H9 (cell line): ENCODE measurements at regions not wholly inside any gene's neighbourhood (a gene's known extent, or its start where the extent isn't known, plus 50 kb on each side); places are given as distances from the start of the nearest gene placed in this dataset.

Experiments used
- DNase-seq: peaks from one replicate; pipeline ENCODE4 v3.0.0-alpha.2; 2017
- H2AFZ ChIP-seq: one replicate; pipeline ENCODE4 v1.6.1; 2013; ENCODE audit warnings: mild to moderate bottlenecking, low read length, control low read depth, moderate library complexity
- H2AK5ac ChIP-seq: 2 replicates; pipeline ENCODE4 v1.6.1; 2013; ENCODE audit warnings: low read length, control low read depth, mixed read lengths; ENCODE audit not compliant: insufficient read length
- H2BK120ac ChIP-seq: one replicate; pipeline ENCODE4 v1.6.1; 2013; ENCODE audit warnings: low read depth, mild to moderate bottlenecking, low read length, control low read depth, inconsistent platforms; ENCODE audit not compliant: poor library complexity, severe bottlenecking
- H2BK12ac ChIP-seq: 2 replicates; pipeline ENCODE4 v1.6.1; 2013; ENCODE audit warnings: low read length, control low read depth, mixed read lengths, low read depth; ENCODE audit not compliant: insufficient read length
- H2BK15ac ChIP-seq: 2 replicates; pipeline ENCODE4 v1.6.1; 2013; ENCODE audit warnings: low read depth, low read length, control low read depth
- H2BK20ac ChIP-seq: one replicate; pipeline ENCODE4 v1.6.1; 2013; ENCODE audit warnings: low read depth, mild to moderate bottlenecking, low read length, control low read depth, inconsistent platforms; ENCODE audit not compliant: poor library complexity, severe bottlenecking
- H2BK5ac ChIP-seq: 2 replicates; pipeline ENCODE4 v1.6.1; 2013; ENCODE audit warnings: low read length, control low read depth, mixed read lengths; ENCODE audit not compliant: insufficient read length
- H3K14ac ChIP-seq: 2 replicates; pipeline ENCODE4 v1.6.1; 2013; ENCODE audit warnings: low read length, control low read depth; ENCODE audit not compliant: insufficient read depth
- H3K18ac ChIP-seq: 2 replicates; pipeline ENCODE4 v1.6.1; 2013; ENCODE audit warnings: low read depth, mild to moderate bottlenecking, mixed read lengths, low read length, control low read depth; ENCODE audit not compliant: insufficient read length
- H3K23ac ChIP-seq: 2 replicates; pipeline ENCODE4 v1.6.1; 2013; ENCODE audit warnings: low read length, control low read depth, mixed read lengths, low read depth; ENCODE audit not compliant: insufficient read length
- H3K23me2 ChIP-seq: 2 replicates; pipeline ENCODE4 v1.6.1; 2013; ENCODE audit warnings: low read depth, mild to moderate bottlenecking, mixed read lengths, low read length, control low read depth; ENCODE audit not compliant: insufficient read length, poor library complexity, severe bottlenecking
- H3K27ac ChIP-seq: 2 replicates; pipeline ENCODE4 v1.5.1; 2013; ENCODE audit warnings: low read length, control low read depth, mixed read lengths, low read depth; ENCODE audit not compliant: insufficient read length
- H3K27me3 ChIP-seq: 2 replicates; pipeline ENCODE4 v1.6.1; 2013; ENCODE audit warnings: low read length, control low read depth, inconsistent platforms; ENCODE audit not compliant: insufficient read depth
- H3K4ac ChIP-seq: 2 replicates; pipeline ENCODE4 v1.6.1; 2013; ENCODE audit warnings: low read depth, mild to moderate bottlenecking, control low read depth, inconsistent platforms, low read length, moderate library complexity
- H3K4me1 ChIP-seq: 2 replicates; pipeline ENCODE4 v1.6.1; 2013; ENCODE audit warnings: low read length, control low read depth, inconsistent platforms; ENCODE audit not compliant: insufficient read depth
- H3K4me2 ChIP-seq: 2 replicates; pipeline ENCODE4 v1.6.1; 2013; ENCODE audit warnings: low read length, control low read depth, mixed read lengths; ENCODE audit not compliant: insufficient read length, insufficient read depth
- H3K56ac ChIP-seq: 2 replicates; pipeline ENCODE4 v1.6.1; 2013; ENCODE audit warnings: low read depth, mild to moderate bottlenecking, mixed read lengths, low read length, control low read depth; ENCODE audit not compliant: insufficient read length
- H3K79me1 ChIP-seq: 2 replicates; pipeline ENCODE4 v1.6.1; 2013; ENCODE audit warnings: low read depth, mild to moderate bottlenecking, moderate library complexity, low read length, control low read depth, inconsistent platforms; ENCODE audit not compliant: insufficient read depth, poor library complexity, severe bottlenecking
- H3K79me2 ChIP-seq: 2 replicates; pipeline ENCODE4 v1.6.1; 2013; ENCODE audit warnings: low read length, control low read depth, inconsistent platforms; ENCODE audit not compliant: insufficient read depth
- H3K9ac ChIP-seq: 2 replicates; pipeline ENCODE4 v1.6.1; 2013; ENCODE audit warnings: low read length, control low read depth, mixed read lengths; ENCODE audit not compliant: insufficient read length; ENCODE audit errors: extremely low read depth
- H3K9me3 ChIP-seq: one replicate; pipeline ENCODE4 v1.6.1; 2013; ENCODE audit warnings: low read depth, low read length, inconsistent platforms; ENCODE audit not compliant: control insufficient read depth
- H3T11ph ChIP-seq: one replicate; pipeline ENCODE4 v1.6.1; 2013; ENCODE audit warnings: mild to moderate bottlenecking, low read length, control low read depth, inconsistent platforms
- H4K20me1 ChIP-seq: one replicate; pipeline ENCODE4 v1.6.1; 2013; ENCODE audit not compliant: control insufficient read depth, insufficient read length, insufficient read depth
- H4K5ac ChIP-seq: 2 replicates; pipeline ENCODE4 v1.6.1; 2013; ENCODE audit warnings: low read depth, mild to moderate bottlenecking, mixed read lengths, low read length, control low read depth; ENCODE audit not compliant: insufficient read length
- H4K8ac ChIP-seq: replicated peaks from 2 replicates; pipeline ENCODE4 v1.6.1; 2013; ENCODE audit warnings: low read length, control low read depth, mixed read lengths, low read depth; ENCODE audit not compliant: insufficient read length
- H4K91ac ChIP-seq: 2 replicates; pipeline ENCODE4 v1.6.1; 2013; ENCODE audit warnings: low read depth, mild to moderate bottlenecking, moderate library complexity, mixed read lengths, low read length, control low read depth; ENCODE audit not compliant: insufficient read length
- H3K27ac Mint-ChIP-seq, 3 experiments: 2 replicates in 2 of 3; 3 replicates in 1 of 3; pipeline ENCODE4 v1.8.0; 2020 to 2021; ENCODE audit warnings: mixed read lengths in 3 of 3, mild to moderate bottlenecking in 1 of 3, moderate library complexity in 1 of 3
- H3K27me3 Mint-ChIP-seq: 2 replicates; pipeline ENCODE4 v1.8.0; 2021; ENCODE audit warnings: low read depth, mild to moderate bottlenecking, moderate library complexity, mixed read lengths
- H3K36me3 Mint-ChIP-seq, 3 experiments: 2 replicates in 2 of 3; 3 replicates in 1 of 3; pipeline ENCODE4 v1.8.0; 2020 to 2021; ENCODE audit warnings: low read depth in 3 of 3, mixed read lengths in 3 of 3; ENCODE audit not compliant: insufficient read depth in 1 of 3
- H3K4me1 Mint-ChIP-seq, 2 experiments: 2 replicates each; pipeline ENCODE4 v1.8.0; 2020; ENCODE audit warnings: mixed read lengths in 2 of 2
- H3K4me3 Mint-ChIP-seq, 2 experiments: 2 replicates in 1 of 2; 3 replicates in 1 of 2; pipeline ENCODE4 v1.8.0; 2020 to 2021; ENCODE audit warnings: mild to moderate bottlenecking in 2 of 2, mixed read lengths in 2 of 2, moderate library complexity in 1 of 2
- H3K9me3 Mint-ChIP-seq, 2 experiments: 2 replicates in 1 of 2; 3 replicates in 1 of 2; pipeline ENCODE4 v1.8.0; 2020; ENCODE audit warnings: mild to moderate bottlenecking in 2 of 2, mixed read lengths in 2 of 2, moderate library complexity in 1 of 2
- WGBS: extraction: QIAGEN DNeasy Blood & Tissue Kit; methylation state at CpG from one replicate; pipeline ENCODE4 v1.1.7; 2013; ENCODE audit warnings: missing lambda C conversion rate, low lambda C conversion rate, mixed read lengths; ENCODE audit not compliant: insufficient read length; ENCODE audit errors: extremely low coverage; 5-methylcytosine and 5-hydroxymethylcytosine counted together
- TF ChIP-seq, protein P1 (sequence below): fragments of 200-600 bp; sonication (generic); conservative IDR thresholded peaks from 3 replicates; pipeline ENCODE4 v1.8.0; 2021; ENCODE audit warnings: antibody characterized with exemption, mild to moderate bottlenecking

DNA sequence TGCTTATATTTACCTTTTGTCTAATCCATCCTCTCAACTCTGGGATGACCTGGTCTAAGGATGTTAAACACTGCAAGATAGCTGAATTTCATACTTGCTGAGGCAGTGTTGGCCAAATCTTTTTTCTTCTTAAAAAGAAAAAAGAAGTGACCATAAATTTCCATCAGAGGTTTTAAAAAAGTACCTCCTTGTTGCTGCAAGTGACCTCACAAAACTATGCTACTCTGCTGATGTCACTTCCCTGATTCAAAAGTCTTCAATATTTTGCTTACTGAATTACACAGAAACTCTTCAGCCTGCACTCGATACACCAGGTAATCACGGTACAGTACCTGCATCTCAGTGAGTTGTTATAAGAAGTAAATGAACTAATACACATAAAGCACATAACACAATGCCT, 107.2 kb upstream of the PRDM1 start:
- Histone ChIP-seq H3K4ac (no peak overlapping the region), H3K18ac (no peak overlapping the region), H2AK5ac (no peak overlapping the region), H3K27ac (no peak overlapping the region), H3K56ac (no peak overlapping the region), H2BK15ac (no peak overlapping the region), H2BK12ac (no peak overlapping the region), H3K27me3 (peaks cover 28% of the 10 kb centered on the region; the same call in 1 of the 2 replicates), H2BK20ac (no peak overlapping the region), H3K23me2 (peaks cover 9% of the 10 kb centered on the region), H3K4me2 (no peak overlapping the region), H4K20me1 (no peaks in the 10 kb centered on the region), H2BK120ac (no peak overlapping the region), H3K14ac (no peak overlapping the region), H3K79me1 (no peaks in the 10 kb centered on the region), H4K5ac (no peak overlapping the region), H2BK5ac (no peak overlapping the region), H3T11ph (no peak overlapping the region), H3K9ac (no peak overlapping the region), H4K91ac (no peak overlapping the region), H3K79me2 (no peaks in the 10 kb centered on the region), H2AFZ (no peak overlapping the region), H4K8ac (no peak overlapping the region), H3K4me1 (no peaks in the 10 kb centered on the region), H3K23ac (no peak overlapping the region), H3K9me3 (no peaks in the 10 kb centered on the region)
- no CpG with 5 or more reads among the region's 2 CpGs for WGBS
- Mint-ChIP-seq H3K27ac (no peak overlapping the region), H3K4me1 (peaks cover 6 to 14% of the 10 kb centered on the region in 2 experiments), H3K4me3 (no peak overlapping the region), H3K27me3 (peaks cover 60% of the 10 kb centered on the region), H3K9me3 (peaks cover 0 to 6% of the 10 kb centered on the region in 2 experiments; a peak in 4 of 5 replicates), H3K36me3 (peaks cover 0 to 4% (median 0%) of the 10 kb centered on the region in 3 experiments; a peak in 3 of 7 replicates)
- TF ChIP-seq, protein P1, sequence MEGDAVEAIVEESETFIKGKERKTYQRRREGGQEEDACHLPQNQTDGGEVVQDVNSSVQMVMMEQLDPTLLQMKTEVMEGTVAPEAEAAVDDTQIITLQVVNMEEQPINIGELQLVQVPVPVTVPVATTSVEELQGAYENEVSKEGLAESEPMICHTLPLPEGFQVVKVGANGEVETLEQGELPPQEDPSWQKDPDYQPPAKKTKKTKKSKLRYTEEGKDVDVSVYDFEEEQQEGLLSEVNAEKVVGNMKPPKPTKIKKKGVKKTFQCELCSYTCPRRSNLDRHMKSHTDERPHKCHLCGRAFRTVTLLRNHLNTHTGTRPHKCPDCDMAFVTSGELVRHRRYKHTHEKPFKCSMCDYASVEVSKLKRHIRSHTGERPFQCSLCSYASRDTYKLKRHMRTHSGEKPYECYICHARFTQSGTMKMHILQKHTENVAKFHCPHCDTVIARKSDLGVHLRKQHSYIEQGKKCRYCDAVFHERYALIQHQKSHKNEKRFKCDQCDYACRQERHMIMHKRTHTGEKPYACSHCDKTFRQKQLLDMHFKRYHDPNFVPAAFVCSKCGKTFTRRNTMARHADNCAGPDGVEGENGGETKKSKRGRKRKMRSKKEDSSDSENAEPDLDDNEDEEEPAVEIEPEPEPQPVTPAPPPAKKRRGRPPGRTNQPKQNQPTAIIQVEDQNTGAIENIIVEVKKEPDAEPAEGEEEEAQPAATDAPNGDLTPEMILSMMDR, result no peak
- DNase-seq, result no peak
